OCI-LY7 (cell line): ENCODE measurements at regions not wholly inside any gene's neighbourhood (a gene's known extent, or its start where the extent isn't known, plus 50 kb on each side); places are given as distances from the start of the nearest gene placed in this dataset.

Experiments
- BruUV-seq: library from RNA; stranded (reverse); fragments of 400-500 nt; replicated peaks from 2 replicates; lab custom pipeline; 2021; lab: Mats Ljungman, UMichigan
- CTCF ChIA-PET: fragments of 300-600 bp; sonication (Branson Sonifier 250); formaldehyde crosslinking; loops from one replicate; lab custom pipeline; 2022; ENCODE audit warnings: antibody characterized with exemption; ENCODE audit not compliant: unreplicated experiment; lab: Charles Lee
- POLR2A ChIA-PET: fragments of 300-600 bp; sonication (Branson Sonifier 250); formaldehyde crosslinking; loops from one replicate; lab custom pipeline; 2022; ENCODE audit warnings: antibody characterized with exemption; lab: Charles Lee
- DNase-seq: peaks from one replicate; pipeline ENCODE4 v3.0.0-alpha.2; 2015; ENCODE audit warnings: low spot score
- H2AFZ ChIP-seq: fragments of 200-600 bp; sonication (generic), shearing (Covaris generic); 2 replicates; pipeline ENCODE4 v1.6.1; 2014; ENCODE audit warnings: mild to moderate bottlenecking, antibody characterized with exemption, low read length, moderate library complexity
- H3K27ac ChIP-seq: fragments of 200-600 bp; sonication (generic); 2 replicates; pipeline ENCODE4 v1.5.1; 2014; ENCODE audit warnings: mixed run types, low read depth, mild to moderate bottlenecking, moderate library complexity, low read length, inconsistent platforms; ENCODE audit not compliant: poor library complexity, severe bottlenecking
- H3K36me3 ChIP-seq: fragments of 200-600 bp; sonication (generic); 2 replicates; pipeline ENCODE4 v1.6.1; 2014; ENCODE audit warnings: mild to moderate bottlenecking, antibody characterized with exemption, low read length, moderate library complexity, mixed read lengths; ENCODE audit not compliant: insufficient read depth
- H3K4me1 ChIP-seq: fragments of 200-600 bp; sonication (generic); 2 replicates; pipeline ENCODE4 v1.5.1; 2014; ENCODE audit warnings: mild to moderate bottlenecking, low read length; ENCODE audit not compliant: insufficient read depth, poor library complexity, severe bottlenecking
- H3K4me2 ChIP-seq: fragments of 200-600 bp; sonication (generic); 2 replicates; pipeline ENCODE4 v1.6.1; 2014; ENCODE audit warnings: mild to moderate bottlenecking, low read length
- H3K4me3 ChIP-seq: fragments of 200-600 bp; sonication (generic); 2 replicates; pipeline ENCODE4 v1.5.1; 2014; ENCODE audit warnings: mild to moderate bottlenecking, low read depth, low read length; ENCODE audit not compliant: poor library complexity, severe bottlenecking
- H3K79me2 ChIP-seq: fragments of 200-600 bp; sonication (generic); 2 replicates; pipeline ENCODE4 v1.6.1; 2016; ENCODE audit warnings: low read depth, mild to moderate bottlenecking, low read length, moderate library complexity, mixed read lengths; ENCODE audit not compliant: insufficient read depth
- H3K9me2 ChIP-seq: fragments of 200-600 bp; sonication (generic); 2 replicates; pipeline ENCODE4 v1.6.1; 2016; ENCODE audit warnings: mild to moderate bottlenecking, low read length, mixed read lengths; ENCODE audit not compliant: insufficient read depth
- H3K9me3 ChIP-seq: fragments of 200-600 bp; sonication (generic); 2 replicates; pipeline ENCODE4 v1.6.1; 2014; ENCODE audit warnings: mild to moderate bottlenecking, mixed run types, low read length, mixed read lengths
- H4K20me1 ChIP-seq: fragments of 200-600 bp; sonication (generic); 2 replicates; pipeline ENCODE4 v1.6.1; 2014; ENCODE audit warnings: mild to moderate bottlenecking, antibody characterized with exemption, low read length, moderate library complexity, mixed read lengths; ENCODE audit not compliant: insufficient read depth
- EZH2phosphoT487 ChIP-seq: fragments of 200-600 bp; sonication (generic); IDR thresholded peaks from 2 replicates; pipeline ENCODE4 v1.6.1; 2018; ENCODE audit warnings: low read depth, borderline replicate concordance, mild to moderate bottlenecking, mixed run types, antibody characterized with exemption, low read length, moderate library complexity, mixed read lengths
- intact Hi-C: fragments of 100-400 bp; cut with micrococcal nuclease; formaldehyde crosslinking; loops from one replicate; pipeline ENCODE4 v1.10.0; 2022; ENCODE audit not compliant: unreplicated experiment
- TF ChIP-seq, protein P1 (sequence below): fragments of 200-600 bp; sonication (generic); conservative IDR thresholded peaks from 2 replicates; pipeline ENCODE4 v1.5.1; 2014; ENCODE audit warnings: mild to moderate bottlenecking, antibody characterized with exemption, low read length, moderate library complexity, mixed read lengths

DNA sequence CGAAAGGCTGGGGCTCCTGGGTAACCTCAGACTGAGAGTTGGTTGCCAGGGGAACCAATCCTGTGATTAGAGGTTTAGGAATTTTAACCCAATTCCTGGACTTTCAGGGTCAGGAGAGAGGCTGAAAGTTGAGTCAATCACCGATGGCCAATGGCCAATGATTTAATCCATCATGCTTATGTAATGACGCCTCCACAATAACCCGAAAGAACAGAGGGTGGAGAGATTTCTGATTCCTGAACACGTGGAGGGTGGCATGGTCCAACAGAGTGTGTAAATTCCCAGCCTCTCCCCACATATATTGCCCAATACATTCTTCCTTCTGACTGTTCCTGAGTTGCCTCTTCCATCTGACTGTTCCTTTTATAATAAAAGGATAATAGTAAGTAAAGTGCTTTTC is 137.2 kb upstream of the CBLB start:
- no peaks in the 10 kb centered on the region for H3K36me3 ChIP-seq
- no peaks in the 10 kb centered on the region for H3K9me2 ChIP-seq
- no peak overlapping the region for H2AFZ ChIP-seq
- intact Hi-C loops: no loop called here
- no peaks in the 10 kb centered on the region for H3K79me2 ChIP-seq
- H3K9me3 ChIP-seq: no peaks in the 10 kb centered on the region
- H4K20me1 ChIP-seq: no peaks in the 10 kb centered on the region
- H3K4me1 ChIP-seq: no peaks in the 10 kb centered on the region
- no peak for TF ChIP-seq EZH2phosphoT487
- TF ChIP-seq, protein P1, sequence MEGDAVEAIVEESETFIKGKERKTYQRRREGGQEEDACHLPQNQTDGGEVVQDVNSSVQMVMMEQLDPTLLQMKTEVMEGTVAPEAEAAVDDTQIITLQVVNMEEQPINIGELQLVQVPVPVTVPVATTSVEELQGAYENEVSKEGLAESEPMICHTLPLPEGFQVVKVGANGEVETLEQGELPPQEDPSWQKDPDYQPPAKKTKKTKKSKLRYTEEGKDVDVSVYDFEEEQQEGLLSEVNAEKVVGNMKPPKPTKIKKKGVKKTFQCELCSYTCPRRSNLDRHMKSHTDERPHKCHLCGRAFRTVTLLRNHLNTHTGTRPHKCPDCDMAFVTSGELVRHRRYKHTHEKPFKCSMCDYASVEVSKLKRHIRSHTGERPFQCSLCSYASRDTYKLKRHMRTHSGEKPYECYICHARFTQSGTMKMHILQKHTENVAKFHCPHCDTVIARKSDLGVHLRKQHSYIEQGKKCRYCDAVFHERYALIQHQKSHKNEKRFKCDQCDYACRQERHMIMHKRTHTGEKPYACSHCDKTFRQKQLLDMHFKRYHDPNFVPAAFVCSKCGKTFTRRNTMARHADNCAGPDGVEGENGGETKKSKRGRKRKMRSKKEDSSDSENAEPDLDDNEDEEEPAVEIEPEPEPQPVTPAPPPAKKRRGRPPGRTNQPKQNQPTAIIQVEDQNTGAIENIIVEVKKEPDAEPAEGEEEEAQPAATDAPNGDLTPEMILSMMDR: no peak
- H3K27ac ChIP-seq: no peak overlapping the region
- no peak overlapping the region for H3K4me3 ChIP-seq
- BruUV-seq: no TSS peak
- H3K4me2 ChIP-seq: no peak overlapping the region
- ChIA-PET POLR2A (no interaction called here), CTCF (no interaction called here)
- no peak for DNase-seq

DNA sequence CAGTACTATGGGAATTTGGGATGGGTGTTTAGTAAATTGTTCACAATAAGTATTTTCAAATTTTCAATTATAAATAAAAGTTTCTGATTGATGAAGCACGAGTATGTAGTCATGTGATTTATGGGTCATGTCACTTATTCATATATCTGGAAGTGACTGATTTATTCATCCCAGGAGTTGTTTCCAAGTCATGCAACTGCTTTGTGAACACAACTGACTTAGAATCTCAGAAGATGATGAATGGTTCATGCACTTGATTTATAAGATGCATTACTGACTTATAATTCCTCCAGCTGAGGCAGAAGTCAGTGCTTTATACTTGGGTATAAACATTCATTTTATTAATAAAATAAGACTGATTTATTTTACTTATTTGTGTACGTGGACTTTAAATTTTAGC is 137.8 kb upstream of the CBLB start:
- no peak overlapping the region for H3K4me3 ChIP-seq
- no peak overlapping the region for H2AFZ ChIP-seq
- H3K9me3 ChIP-seq: no peaks in the 10 kb centered on the region
- H3K79me2 ChIP-seq: no peaks in the 10 kb centered on the region
- H4K20me1 ChIP-seq: no peaks in the 10 kb centered on the region
- H3K9me2 ChIP-seq: no peaks in the 10 kb centered on the region
- POLR2A ChIA-PET: no interaction called here
- TF ChIP-seq EZH2phosphoT487: no peak
- TF ChIP-seq, protein P1: no peak
- no peak for DNase-seq
- intact Hi-C loops: no loop called here
- no peaks in the 10 kb centered on the region for H3K36me3 ChIP-seq
- BruUV-seq: no TSS peak
- no peaks in the 10 kb centered on the region for H3K4me1 ChIP-seq
- CTCF ChIA-PET: no interaction called here
- no peak overlapping the region for H3K4me2 ChIP-seq
- no peak overlapping the region for H3K27ac ChIP-seq

DNA sequence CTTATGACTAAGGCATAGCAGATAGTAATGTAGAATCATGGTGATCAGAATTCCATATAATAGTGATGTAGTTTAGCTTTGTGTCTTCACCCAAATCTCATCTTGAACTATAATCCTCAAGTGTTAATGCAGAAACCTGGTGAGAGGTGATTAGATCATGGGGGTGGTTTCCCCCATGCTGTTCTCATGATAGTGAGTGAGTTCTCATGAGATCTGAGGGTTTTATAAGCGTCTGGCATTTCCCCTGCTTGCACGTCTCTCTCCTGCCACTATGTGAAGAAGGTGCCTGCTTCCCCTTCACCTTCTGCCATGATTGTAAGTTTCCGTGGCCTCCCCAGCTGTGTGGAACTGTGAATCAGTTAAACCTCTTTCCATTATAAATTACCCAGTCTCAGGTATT is 138.7 kb upstream of the CBLB start:
- TF ChIP-seq EZH2phosphoT487: no peak
- TF ChIP-seq, protein P1: no peak
- Histone ChIP-seq H3K4me1 (no peaks in the 10 kb centered on the region), H3K9me2 (no peaks in the 10 kb centered on the region), H3K4me3 (no peak overlapping the region), H3K9me3 (no peaks in the 10 kb centered on the region), H3K36me3 (no peaks in the 10 kb centered on the region), H3K27ac (no peak overlapping the region), H3K79me2 (no peaks in the 10 kb centered on the region), H4K20me1 (no peaks in the 10 kb centered on the region), H3K4me2 (no peak overlapping the region), H2AFZ (no peak overlapping the region)
- no peak for DNase-seq
- intact Hi-C loops: no loop called here
- BruUV-seq: no TSS peak
- ChIA-PET POLR2A (interaction anchor here (1.9 kb wide), 1 partner anchor 16 kb away, joined by 6 read pairs; no protein-coding TSS in a partner anchor), CTCF (no interaction called here)
